Prostate gland (tissue), 2 donors: ENCODE measurements at regions not wholly inside any gene's neighbourhood (a gene's known extent, or its start where the extent isn't known, plus 50 kb on each side); places are given as distances from the start of the nearest gene placed in this dataset.

ENCODE experiments used
- DNase-seq: peaks from one replicate; pipeline ENCODE4 v3.0.0-alpha.2; 2019; ENCODE audit warnings: low spot score
- H3K27ac ChIP-seq, 2 donors: fragments of 200-600 bp; sonication (generic); 2 replicates each; pipeline ENCODE4 v1.5.1; 2017 to 2019
- H3K27me3 ChIP-seq: fragments of 200-600 bp; sonication (generic); replicated peaks from 2 replicates; pipeline ENCODE4 v1.5.1; 2019; ENCODE audit not compliant: insufficient read depth
- H3K36me3 ChIP-seq, 2 donors: fragments of 200-600 bp; sonication (generic); 1 replicate in 1 of 2; 2 replicates in 1 of 2; pipeline versions ENCODE4 v1.5.1 to v1.8.1; 2017 to 2019
- H3K4me1 ChIP-seq: fragments of 200-600 bp; sonication (generic); replicated peaks from 2 replicates; pipeline ENCODE4 v1.5.1; 2019
- H3K4me3 ChIP-seq, 2 donors: fragments of 200-600 bp; sonication (generic); 2 replicates each; pipeline ENCODE4 v1.5.1; 2017 to 2019
- H3K9me3 ChIP-seq: fragments of 200-600 bp; sonication (generic); 2 replicates; pipeline ENCODE4 v1.5.1; 2017
- POLR2A ChIP-seq: fragments of 450-650 bp; IDR thresholded peaks from one replicate; pipeline ENCODE4 v1.6.1; 2016; ENCODE audit warnings: antibody characterized with exemption, mild to moderate bottlenecking
- POLR2AphosphoS5 ChIP-seq: sonication (generic); formaldehyde crosslinking; IDR thresholded peaks from one replicate; pipeline ENCODE4 v1.6.1; 2017; ENCODE audit warnings: antibody characterized with exemption
- WGBS: methylation state at CpG from one replicate; pipeline ENCODE4 v1.1.5; 2018; 5-methylcytosine and 5-hydroxymethylcytosine counted together
- intact Hi-C: fragments of 100-400 bp; cut with DNase I; formaldehyde crosslinking; loops from one replicate; pipeline ENCODE4 v1.14.2; 2022
- TF ChIP-seq, protein P1 (sequence below), 4 experiments: fragments of 200-600 bp in 2 of 4; fragments of 450-650 bp in 2 of 4; sonication (generic) in 2 of 4; IDR thresholded peaks; 1 replicate in 3 of 4; 2 replicates in 1 of 4; pipeline ENCODE4 v1.5.1; 2016 to 2019; ENCODE audit warnings: antibody characterized with exemption in 4 of 4, mild to moderate bottlenecking in 2 of 4, moderate library complexity in 2 of 4

DNA sequence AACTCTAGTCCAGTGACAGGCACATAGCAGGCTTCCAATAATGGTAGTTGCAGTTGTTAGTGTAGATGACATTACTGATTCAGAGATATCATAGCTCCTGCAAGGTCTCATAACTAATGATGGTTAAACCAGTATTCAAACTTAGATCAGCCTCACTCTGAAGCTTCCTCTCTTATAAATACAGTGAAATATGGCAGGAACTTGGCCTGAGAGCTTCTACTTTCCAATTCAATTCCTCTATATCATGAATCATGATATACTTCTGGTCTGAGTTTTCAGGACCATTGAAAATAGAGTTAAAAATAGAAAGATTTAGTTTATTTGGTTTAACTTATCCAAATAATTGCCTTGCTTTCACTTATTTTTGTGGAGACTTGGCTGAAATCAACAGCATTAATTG lies 167.5 kb upstream of the NOVA1 start:
- intact Hi-C loops = no loop called here
- no peak overlapping the region for H3K27ac ChIP-seq

DNA sequence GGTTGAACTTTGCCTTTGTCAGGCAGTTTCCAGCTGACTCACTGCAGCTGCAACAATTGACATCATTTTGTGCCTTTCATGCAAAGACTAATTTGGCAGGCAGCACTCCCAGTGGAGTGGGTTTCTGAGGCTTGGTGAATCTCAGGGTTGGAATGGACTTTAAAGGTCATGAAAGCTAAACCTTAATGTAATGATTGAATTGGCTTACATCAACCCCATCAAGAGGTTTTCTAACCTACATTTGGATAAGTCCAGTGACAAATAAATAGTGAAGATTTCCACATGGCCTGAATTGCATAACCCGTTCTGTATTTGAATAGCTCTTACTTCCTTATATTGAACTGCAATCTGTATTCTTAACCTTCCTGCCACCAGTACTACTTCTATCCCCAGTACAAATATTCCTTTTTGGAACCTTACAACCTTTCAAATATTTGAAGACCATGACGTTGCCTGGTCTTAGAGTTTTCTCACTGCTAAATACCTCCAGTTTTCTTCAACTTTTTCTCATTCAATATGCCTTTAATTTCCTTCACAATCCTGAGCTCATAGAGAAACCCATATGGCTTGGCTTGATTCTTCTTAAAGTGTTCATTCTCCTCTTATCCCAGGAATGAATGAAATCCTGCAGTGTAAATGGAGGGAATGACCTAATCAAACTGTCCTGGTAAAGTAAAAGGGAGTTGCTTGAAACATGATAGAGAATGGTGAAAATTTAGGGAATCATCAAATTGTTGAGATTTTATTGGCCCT lies 168.1 kb upstream of the NOVA1 start:
- no peak for DNase-seq
- TF ChIP-seq POLR2A (no peak), POLR2AphosphoS5 (no peak)
- TF ChIP-seq, protein P1, sequence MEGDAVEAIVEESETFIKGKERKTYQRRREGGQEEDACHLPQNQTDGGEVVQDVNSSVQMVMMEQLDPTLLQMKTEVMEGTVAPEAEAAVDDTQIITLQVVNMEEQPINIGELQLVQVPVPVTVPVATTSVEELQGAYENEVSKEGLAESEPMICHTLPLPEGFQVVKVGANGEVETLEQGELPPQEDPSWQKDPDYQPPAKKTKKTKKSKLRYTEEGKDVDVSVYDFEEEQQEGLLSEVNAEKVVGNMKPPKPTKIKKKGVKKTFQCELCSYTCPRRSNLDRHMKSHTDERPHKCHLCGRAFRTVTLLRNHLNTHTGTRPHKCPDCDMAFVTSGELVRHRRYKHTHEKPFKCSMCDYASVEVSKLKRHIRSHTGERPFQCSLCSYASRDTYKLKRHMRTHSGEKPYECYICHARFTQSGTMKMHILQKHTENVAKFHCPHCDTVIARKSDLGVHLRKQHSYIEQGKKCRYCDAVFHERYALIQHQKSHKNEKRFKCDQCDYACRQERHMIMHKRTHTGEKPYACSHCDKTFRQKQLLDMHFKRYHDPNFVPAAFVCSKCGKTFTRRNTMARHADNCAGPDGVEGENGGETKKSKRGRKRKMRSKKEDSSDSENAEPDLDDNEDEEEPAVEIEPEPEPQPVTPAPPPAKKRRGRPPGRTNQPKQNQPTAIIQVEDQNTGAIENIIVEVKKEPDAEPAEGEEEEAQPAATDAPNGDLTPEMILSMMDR (IDR thresholded peaks at IDR 0.05) = no peak

More for the DNA sequence above, 167.5 kb upstream of the NOVA1 start:
- Histone ChIP-seq H3K36me3 (no peaks in the 10 kb centered on the region), H3K27me3 (no peaks in the 10 kb centered on the region), H3K9me3 (no peaks in the 10 kb centered on the region), H3K4me1 (no peaks in the 10 kb centered on the region), H3K4me3 (no peak overlapping the region)
- DNase-seq = no peak
- TF ChIP-seq, protein P1 (IDR thresholded peaks at IDR 0.05) = no peak
- TF ChIP-seq POLR2A (no peak), POLR2AphosphoS5 (no peak)

DNA sequence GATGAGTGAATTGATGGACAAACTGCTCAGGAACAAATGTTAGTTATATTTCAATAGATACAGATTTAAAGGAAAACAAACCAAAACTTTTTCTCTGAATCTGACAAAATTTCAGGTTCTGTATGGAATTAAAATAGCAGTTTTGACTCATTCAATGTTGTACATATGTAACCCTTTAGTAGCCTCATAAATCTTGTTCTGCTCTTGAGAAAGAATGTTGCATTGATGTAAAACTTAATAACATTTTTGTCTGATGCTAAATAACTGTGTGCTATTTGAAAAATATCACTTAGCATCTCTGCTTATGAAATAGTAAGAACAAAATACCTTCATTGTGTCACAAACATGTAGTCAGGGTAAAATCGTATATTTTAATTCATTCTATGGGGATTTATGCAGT lies 168.9 kb upstream of the NOVA1 start:
- Histone ChIP-seq H3K4me3 (no peak overlapping the region), H3K27me3 (no peaks in the 10 kb centered on the region), H3K4me1 (no peaks in the 10 kb centered on the region), H3K9me3 (no peaks in the 10 kb centered on the region), H3K27ac (no peak overlapping the region), H3K36me3 (no peaks in the 10 kb centered on the region)
- TF ChIP-seq POLR2AphosphoS5 = no peak
- TF ChIP-seq, protein P1 (IDR thresholded peaks at IDR 0.05) = no peak
- TF ChIP-seq POLR2A = no peak
- intact Hi-C loops = no loop called here
- 79% methylated on average over 1 of the region's 1 CpG for WGBS
- DNase-seq = no peak

More for the DNA sequence above, 168.1 kb upstream of the NOVA1 start:
- Histone ChIP-seq H3K27ac (no peak overlapping the region), H3K4me3 (no peak overlapping the region), H3K27me3 (no peaks in the 10 kb centered on the region), H3K9me3 (no peaks in the 10 kb centered on the region), H3K36me3 (no peaks in the 10 kb centered on the region), H3K4me1 (no peaks in the 10 kb centered on the region)
- intact Hi-C loops = no loop called here
- 68% methylated on average over 2 of the region's 2 CpGs for WGBS

DNA sequence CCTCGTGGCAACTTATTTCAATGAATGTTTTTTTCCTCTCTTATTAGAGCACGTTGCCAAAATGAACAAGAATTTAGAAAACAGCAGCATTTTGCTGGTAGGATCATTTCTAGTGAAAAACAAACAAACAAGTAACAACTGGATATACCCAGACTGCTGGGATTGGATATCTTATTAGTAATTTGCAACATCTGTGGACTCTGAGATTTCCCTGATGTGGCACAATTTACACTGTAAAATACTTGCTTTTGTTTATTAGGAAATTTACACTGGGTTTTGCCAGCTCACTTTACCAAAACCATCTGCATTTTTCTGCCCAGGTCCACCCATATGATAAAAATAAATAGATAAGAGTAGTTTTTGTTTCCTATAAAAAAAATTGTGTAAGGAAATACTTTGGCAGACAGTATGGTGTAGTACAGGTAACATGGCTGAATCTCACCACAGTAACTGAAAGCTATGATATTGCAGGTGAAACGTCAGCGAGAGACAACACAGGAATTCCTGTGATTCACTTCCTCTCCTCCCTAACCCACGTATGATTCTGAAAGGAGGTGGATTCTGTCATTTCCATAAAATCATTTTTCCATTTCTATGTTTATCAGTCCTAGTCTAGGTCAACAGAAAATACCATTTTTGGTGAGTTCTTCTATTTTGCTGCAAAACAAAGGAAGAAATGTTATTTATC lies 176.2 kb upstream of the NOVA1 start:
- TF ChIP-seq POLR2AphosphoS5 (no peak), POLR2A (no peak)
- TF ChIP-seq, protein P1 (IDR thresholded peaks at IDR 0.05) = no peak
- WGBS = 60% methylated on average over 5 of the region's 5 CpGs
- intact Hi-C loops = no loop called here
- no peak overlapping the region for H3K4me3 ChIP-seq
- DNase-seq = no peak
- no peaks in the 10 kb centered on the region for H3K4me1 ChIP-seq
- no peaks in the 10 kb centered on the region for H3K9me3 ChIP-seq
- no peaks in the 10 kb centered on the region for H3K36me3 ChIP-seq
- no peaks in the 10 kb centered on the region for H3K27me3 ChIP-seq
- no peak overlapping the region for H3K27ac ChIP-seq
